GM23338 (cell line): ENCODE measurements at regions not wholly inside any gene's neighbourhood (a gene's known extent, or its start where the extent isn't known, plus 50 kb on each side); places are given as distances from the start of the nearest gene placed in this dataset.

Experiments
- ATAC-seq: fragments of 200-7000 bp; cut with Tn5 transposase; 3 replicates; pipeline ENCODE4 v1.9.1; 2020
- DNase-seq: peaks from one replicate; pipeline ENCODE4 v3.0.0-alpha.2; 2015; ENCODE audit warnings: low spot score
- H2AFZ ChIP-seq: fragments of 200-600 bp; sonication (generic); 2 replicates; pipeline ENCODE4 v1.8.0; 2016; ENCODE audit warnings: antibody characterized with exemption, mild to moderate bottlenecking, moderate library complexity
- H3F3A ChIP-seq: fragments of 200-600 bp; sonication (generic); replicated peaks from 2 replicates; pipeline ENCODE4 v1.8.0; 2017; ENCODE audit warnings: antibody characterized with exemption, mixed run types, low read depth
- H3K27ac ChIP-seq: fragments of 200-600 bp; sonication (generic); 2 replicates; pipeline ENCODE4 v1.6.1; 2016; ENCODE audit warnings: low read depth
- H3K27me3 ChIP-seq: fragments of 200-600 bp; sonication (generic); 2 replicates; pipeline ENCODE4 v1.8.0; 2016; ENCODE audit warnings: mild to moderate bottlenecking, mixed run types, moderate library complexity; ENCODE audit not compliant: insufficient read depth
- H3K36me3 ChIP-seq: fragments of 200-600 bp; sonication (generic); 2 replicates; pipeline ENCODE4 v1.8.0; 2016; ENCODE audit warnings: mild to moderate bottlenecking; ENCODE audit not compliant: insufficient read depth
- H3K4me1 ChIP-seq: fragments of 200-600 bp; sonication (generic); 2 replicates; pipeline ENCODE4 v1.8.0; 2016; ENCODE audit warnings: mild to moderate bottlenecking, moderate library complexity; ENCODE audit not compliant: insufficient read depth
- H3K4me2 ChIP-seq: fragments of 200-600 bp; sonication (generic); 2 replicates; pipeline ENCODE4 v1.7.1; 2017; ENCODE audit warnings: mixed run types
- H3K4me3 ChIP-seq: fragments of 200-600 bp; sonication (generic); 2 replicates; pipeline ENCODE4 v1.6.1; 2016; ENCODE audit warnings: mixed run types
- H3K79me2 ChIP-seq: fragments of 200-600 bp; sonication (generic); replicated peaks from 2 replicates; pipeline ENCODE4 v1.8.0; 2017; ENCODE audit warnings: mild to moderate bottlenecking; ENCODE audit not compliant: insufficient read depth
- H3K9me2 ChIP-seq: fragments of 200-600 bp; sonication (generic); 2 replicates; pipeline ENCODE4 v1.8.0; 2017; ENCODE audit not compliant: insufficient read depth
- H4K20me1 ChIP-seq: fragments of 200-600 bp; sonication (generic); replicated peaks from 2 replicates; pipeline ENCODE4 v1.8.0; 2017; ENCODE audit warnings: mild to moderate bottlenecking; ENCODE audit not compliant: insufficient read depth
- H3K27ac Mint-ChIP-seq: 2 replicates; pipeline ENCODE4 v1.8.0; 2020; ENCODE audit warnings: inconsistent platforms, mild to moderate bottlenecking, moderate library complexity, mixed read lengths
- H3K27me3 Mint-ChIP-seq: 3 replicates; pipeline ENCODE4 v1.8.0; 2022; ENCODE audit warnings: low read depth, mild to moderate bottlenecking, moderate library complexity, mixed read lengths, inconsistent platforms; ENCODE audit not compliant: insufficient read depth, poor library complexity
- H3K36me3 Mint-ChIP-seq: 3 replicates; pipeline ENCODE4 v1.8.0; 2021; ENCODE audit warnings: low read depth, mild to moderate bottlenecking, inconsistent platforms, moderate library complexity, mixed read lengths
- H3K4me1 Mint-ChIP-seq: 3 replicates; pipeline ENCODE4 v1.8.0; 2020; ENCODE audit warnings: mild to moderate bottlenecking, inconsistent platforms, mixed read lengths
- H3K4me3 Mint-ChIP-seq: 3 replicates; pipeline ENCODE4 v1.8.0; 2021; ENCODE audit warnings: moderate library complexity, mild to moderate bottlenecking, inconsistent platforms, mixed read lengths
- H3K9me3 Mint-ChIP-seq: 3 replicates; pipeline ENCODE4 v1.8.0; 2020; ENCODE audit warnings: moderate library complexity, mild to moderate bottlenecking, inconsistent platforms, mixed read lengths
- CREB1 ChIP-seq: fragments of 250-450 bp; sonication (Bioruptor Pico); IDR thresholded peaks from 2 replicates; pipeline ENCODE4 v1.5.0; 2020; ENCODE audit warnings: low read depth, mild to moderate bottlenecking, moderate library complexity
- ETS1 ChIP-seq: IDR thresholded peaks from 2 replicates; pipeline ENCODE4 v1.6.1; 2016; ENCODE audit warnings: antibody characterized with exemption
- EZH2 ChIP-seq: fragments of 200-600 bp; sonication (generic); IDR thresholded peaks from one replicate; pipeline ENCODE4 v1.8.0; 2017; ENCODE audit warnings: antibody characterized with exemption, mild to moderate bottlenecking, low read depth; ENCODE audit not compliant: unreplicated experiment
- EZH2phosphoT487 ChIP-seq: fragments of 200-600 bp; sonication (generic); IDR thresholded peaks from one replicate; pipeline ENCODE4 v1.8.1; 2018; ENCODE audit warnings: antibody characterized with exemption; ENCODE audit not compliant: unreplicated experiment
- JUNB ChIP-seq: IDR thresholded peaks from one replicate; pipeline ENCODE4 v1.6.1; 2016; ENCODE audit warnings: antibody characterized with exemption; ENCODE audit not compliant: unreplicated experiment
- NANOG ChIP-seq: IDR thresholded peaks from 2 replicates; pipeline ENCODE4 v1.6.1; 2016; ENCODE audit warnings: antibody characterized with exemption, borderline replicate concordance
- POLR2AphosphoS5 ChIP-seq: IDR thresholded peaks from 2 replicates; pipeline ENCODE4 v1.6.1; 2016; ENCODE audit warnings: antibody characterized with exemption, low read depth
- STAT1 ChIP-seq: IDR thresholded peaks from one replicate; pipeline ENCODE4 v1.6.1; 2016; ENCODE audit warnings: antibody characterized with exemption; ENCODE audit not compliant: unreplicated experiment
- ZNF114 ChIP-seq: fragments of 250-450 bp; sonication (Bioruptor Pico); IDR thresholded peaks from 2 replicates; pipeline ENCODE4 v1.5.0; 2020; ENCODE audit warnings: mild to moderate bottlenecking, moderate library complexity
- ZNF331 ChIP-seq: fragments of 250-450 bp; sonication (Bioruptor Pico); IDR thresholded peaks from 2 replicates; pipeline ENCODE4 v1.5.0; 2020; ENCODE audit warnings: low read depth, mild to moderate bottlenecking, moderate library complexity
- ZNF462 ChIP-seq: fragments of 250-450 bp; sonication (Bioruptor Pico); IDR thresholded peaks from 2 replicates; pipeline ENCODE4 v1.5.0; 2020; ENCODE audit warnings: mild to moderate bottlenecking, moderate library complexity
- TF ChIP-seq, protein P1 (sequence below), 2 experiments: fragments of 200-600 bp in 1 of 2; sonication (generic) in 1 of 2; conservative IDR thresholded peaks; 2 replicates each; pipeline versions ENCODE4 v1.5.1 to v1.6.1; 2016 to 2017; ENCODE audit warnings: antibody characterized with exemption in 2 of 2, low read depth in 2 of 2, mild to moderate bottlenecking in 2 of 2, moderate library complexity in 1 of 2
- TF ChIP-seq, protein P2 (sequence below): IDR thresholded peaks from one replicate; pipeline ENCODE4 v1.6.1; 2018; ENCODE audit warnings: antibody characterized with exemption; ENCODE audit not compliant: unreplicated experiment

- H3K36me3 ChIP-seq, result peaks cover 3% of the 10 kb centered on the region; the same call in 1 of the 2 replicates
- no peaks in the 10 kb centered on the region for H3K27me3 ChIP-seq
- Mint-ChIP-seq H3K9me3 (peaks cover 41% of the 10 kb centered on the region), H3K27ac (no peak overlapping the region), H3K4me3 (no peak overlapping the region), H3K27me3 (no peaks in the 10 kb centered on the region), H3K36me3 (peaks cover 11% of the 10 kb centered on the region; the same call in 1 of the 3 replicates), H3K4me1 (no peaks in the 10 kb centered on the region)
- H3F3A ChIP-seq, result no peaks in the 10 kb centered on the region
- no peak overlapping the region for H3K4me2 ChIP-seq
- ATAC-seq (no peak), DNase-seq (no peak)
- TF ChIP-seq ZNF114 (CRISPR knock-in tag) (no peak), ZNF462 (CRISPR knock-in tag) (no peak), STAT1 (no peak), ZNF331 (CRISPR knock-in tag) (no peak), CREB1 (CRISPR knock-in tag) (no peak), EZH2phosphoT487 (no peak), JUNB (no peak), POLR2AphosphoS5 (no peak), NANOG (no peak), ETS1 (no peak), EZH2 (no peak)
- TF ChIP-seq, protein P1, sequence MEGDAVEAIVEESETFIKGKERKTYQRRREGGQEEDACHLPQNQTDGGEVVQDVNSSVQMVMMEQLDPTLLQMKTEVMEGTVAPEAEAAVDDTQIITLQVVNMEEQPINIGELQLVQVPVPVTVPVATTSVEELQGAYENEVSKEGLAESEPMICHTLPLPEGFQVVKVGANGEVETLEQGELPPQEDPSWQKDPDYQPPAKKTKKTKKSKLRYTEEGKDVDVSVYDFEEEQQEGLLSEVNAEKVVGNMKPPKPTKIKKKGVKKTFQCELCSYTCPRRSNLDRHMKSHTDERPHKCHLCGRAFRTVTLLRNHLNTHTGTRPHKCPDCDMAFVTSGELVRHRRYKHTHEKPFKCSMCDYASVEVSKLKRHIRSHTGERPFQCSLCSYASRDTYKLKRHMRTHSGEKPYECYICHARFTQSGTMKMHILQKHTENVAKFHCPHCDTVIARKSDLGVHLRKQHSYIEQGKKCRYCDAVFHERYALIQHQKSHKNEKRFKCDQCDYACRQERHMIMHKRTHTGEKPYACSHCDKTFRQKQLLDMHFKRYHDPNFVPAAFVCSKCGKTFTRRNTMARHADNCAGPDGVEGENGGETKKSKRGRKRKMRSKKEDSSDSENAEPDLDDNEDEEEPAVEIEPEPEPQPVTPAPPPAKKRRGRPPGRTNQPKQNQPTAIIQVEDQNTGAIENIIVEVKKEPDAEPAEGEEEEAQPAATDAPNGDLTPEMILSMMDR (conservative IDR thresholded peaks at IDR 0.05; ENCODE audit: low read depth in 2 of 2), result no peak
- TF ChIP-seq, protein P2, sequence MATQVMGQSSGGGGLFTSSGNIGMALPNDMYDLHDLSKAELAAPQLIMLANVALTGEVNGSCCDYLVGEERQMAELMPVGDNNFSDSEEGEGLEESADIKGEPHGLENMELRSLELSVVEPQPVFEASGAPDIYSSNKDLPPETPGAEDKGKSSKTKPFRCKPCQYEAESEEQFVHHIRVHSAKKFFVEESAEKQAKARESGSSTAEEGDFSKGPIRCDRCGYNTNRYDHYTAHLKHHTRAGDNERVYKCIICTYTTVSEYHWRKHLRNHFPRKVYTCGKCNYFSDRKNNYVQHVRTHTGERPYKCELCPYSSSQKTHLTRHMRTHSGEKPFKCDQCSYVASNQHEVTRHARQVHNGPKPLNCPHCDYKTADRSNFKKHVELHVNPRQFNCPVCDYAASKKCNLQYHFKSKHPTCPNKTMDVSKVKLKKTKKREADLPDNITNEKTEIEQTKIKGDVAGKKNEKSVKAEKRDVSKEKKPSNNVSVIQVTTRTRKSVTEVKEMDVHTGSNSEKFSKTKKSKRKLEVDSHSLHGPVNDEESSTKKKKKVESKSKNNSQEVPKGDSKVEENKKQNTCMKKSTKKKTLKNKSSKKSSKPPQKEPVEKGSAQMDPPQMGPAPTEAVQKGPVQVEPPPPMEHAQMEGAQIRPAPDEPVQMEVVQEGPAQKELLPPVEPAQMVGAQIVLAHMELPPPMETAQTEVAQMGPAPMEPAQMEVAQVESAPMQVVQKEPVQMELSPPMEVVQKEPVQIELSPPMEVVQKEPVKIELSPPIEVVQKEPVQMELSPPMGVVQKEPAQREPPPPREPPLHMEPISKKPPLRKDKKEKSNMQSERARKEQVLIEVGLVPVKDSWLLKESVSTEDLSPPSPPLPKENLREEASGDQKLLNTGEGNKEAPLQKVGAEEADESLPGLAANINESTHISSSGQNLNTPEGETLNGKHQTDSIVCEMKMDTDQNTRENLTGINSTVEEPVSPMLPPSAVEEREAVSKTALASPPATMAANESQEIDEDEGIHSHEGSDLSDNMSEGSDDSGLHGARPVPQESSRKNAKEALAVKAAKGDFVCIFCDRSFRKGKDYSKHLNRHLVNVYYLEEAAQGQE, result no peak
- H3K9me2 ChIP-seq, result no peaks in the 10 kb centered on the region
- H2AFZ ChIP-seq, result no peak overlapping the region
- H3K27ac ChIP-seq, result no peak overlapping the region
- H4K20me1 ChIP-seq, result no peaks in the 10 kb centered on the region
- H3K4me3 ChIP-seq, result no peak overlapping the region
- no peaks in the 10 kb centered on the region for H3K4me1 ChIP-seq
- no peaks in the 10 kb centered on the region for H3K79me2 ChIP-seq
Measured at GRCh38 chr1:214762902-214763301, 159.9 kb downstream of the CENPF start.
